SK-N-SH (cell line): ENCODE measurements at regions not wholly inside any gene's neighbourhood (a gene's known extent, or its start where the extent isn't known, plus 50 kb on each side); places are given as distances from the start of the nearest gene placed in this dataset.
A peak's percentile ranks its signal among the peaks of the same experiment; 100 is the strongest.

Source experiments
- CTCF ChIA-PET: fragments of 300-600, 350-600 bp; formaldehyde crosslinking; extraction: SDS; loops from one replicate; lab custom pipeline; 2021; lab: Yijun Ruan, JAX
- POLR2A ChIA-PET: fragments of 350-600 bp; sonication (Branson Sonifier 250); formaldehyde crosslinking; extraction: SDS; loops from one replicate; lab custom pipeline; 2020; ENCODE audit warnings: antibody characterized with exemption, inconsistent platforms; lab: Yijun Ruan, JAX
- DNase-seq: peaks from one replicate; pipeline ENCODE4 v3.0.0; 2012
- H2AFZ ChIP-seq: fragments of 200-600 bp; sonication (generic); 2 replicates; pipeline ENCODE4 v1.8.1; 2016; ENCODE audit warnings: antibody characterized with exemption, mild to moderate bottlenecking, low read depth
- H3F3A ChIP-seq: fragments of 200-600 bp; sonication (generic); replicated peaks from 2 replicates; pipeline ENCODE3; 2016; ENCODE audit warnings: antibody characterized with exemption, mild to moderate bottlenecking; ENCODE audit not compliant: insufficient read depth
- H3K27ac ChIP-seq, 2 experiments: fragments of 200-500 bp in 1 of 2; fragments of 200-600 bp in 1 of 2; sonication (Bioruptor generic) in 1 of 2; sonication (generic), shearing (Covaris generic) in 1 of 2; 2 replicates each; pipeline versions ENCODE4 v1.5.1 to v1.6.1; 2014 to 2016; ENCODE audit warnings: low read depth in 2 of 2, inconsistent platforms in 1 of 2, low read length in 1 of 2, mild to moderate bottlenecking in 1 of 2, mixed read lengths in 1 of 2
- H3K27me3 ChIP-seq: fragments of 200-600 bp; sonication (generic), shearing (Covaris generic); 2 replicates; pipeline ENCODE4 v1.6.1; 2016; ENCODE audit warnings: mixed run types; ENCODE audit not compliant: insufficient read depth
- H3K36me3 ChIP-seq, 2 experiments: fragments of 200-500 bp in 1 of 2; fragments of 200-600 bp in 1 of 2; sonication (Bioruptor generic) in 1 of 2; sonication (generic) in 1 of 2; replicated peaks in 1 of 2; 2 replicates each; pipeline versions ENCODE3 to v1.5.1; 2014 to 2016; ENCODE audit warnings: low read length in 1 of 2, mild to moderate bottlenecking in 1 of 2; ENCODE audit not compliant: insufficient read depth in 2 of 2, control insufficient read depth in 1 of 2
- H3K4me1 ChIP-seq, 2 experiments: fragments of 200-500 bp in 1 of 2; fragments of 200-600 bp in 1 of 2; sonication (Bioruptor generic) in 1 of 2; sonication (generic), shearing (Covaris generic) in 1 of 2; 2 replicates each; pipeline versions ENCODE4 v1.5.1 to v1.6.1; 2014 to 2016; ENCODE audit warnings: low read depth in 1 of 2, low read length in 1 of 2, mixed run types in 1 of 2; ENCODE audit not compliant: insufficient read depth in 2 of 2, control insufficient read depth in 1 of 2
- H3K4me2 ChIP-seq: fragments of 200-600 bp; sonication (generic), shearing (Covaris generic); 2 replicates; pipeline ENCODE4 v1.6.1; 2017; ENCODE audit warnings: mixed run types
- H3K4me3 ChIP-seq, 2 experiments: fragments of 200-500 bp in 1 of 2; fragments of 200-600 bp in 1 of 2; sonication (Bioruptor generic) in 1 of 2; sonication (generic), shearing (Covaris generic) in 1 of 2; 2 replicates each; pipeline versions ENCODE4 v1.5.1 to v1.8.1; 2014 to 2016; ENCODE audit warnings: low read depth in 2 of 2, inconsistent platforms in 1 of 2, low read length in 1 of 2, mild to moderate bottlenecking in 1 of 2, mixed read lengths in 1 of 2, moderate library complexity in 1 of 2
- H3K79me2 ChIP-seq: fragments of 200-600 bp; sonication (generic); 2 replicates; pipeline ENCODE4 v1.8.1; 2017; ENCODE audit warnings: mild to moderate bottlenecking; ENCODE audit not compliant: insufficient read depth
- H3K9ac ChIP-seq: fragments of 200-600 bp; sonication (generic); 2 replicates; pipeline ENCODE4 v1.6.1; 2017; ENCODE audit warnings: mixed run types
- H3K9me2 ChIP-seq: fragments of 200-600 bp; sonication (generic); 2 replicates; pipeline ENCODE4 v1.6.1; 2017; ENCODE audit warnings: mixed run types
- H3K9me3 ChIP-seq: fragments of 200-600 bp; sonication (generic); 2 replicates; pipeline ENCODE4 v1.6.1; 2017; ENCODE audit warnings: mixed run types, mild to moderate bottlenecking, moderate library complexity
- H4K20me1 ChIP-seq: fragments of 200-600 bp; sonication (generic); 2 replicates; pipeline ENCODE4 v1.6.1; 2017; ENCODE audit warnings: mild to moderate bottlenecking, mixed run types; ENCODE audit not compliant: insufficient read depth
- CHD2 ChIP-seq: fragments of 150-350 bp; IDR thresholded peaks from 2 replicates; pipeline ENCODE4 v1.6.1; 2018; ENCODE audit warnings: low read length; ENCODE audit not compliant: partially characterized antibody
- ELF1 ChIP-seq: IDR thresholded peaks from 2 replicates; pipeline ENCODE4 v1.4.0; 2012
- EP300 ChIP-seq, 2 experiments: IDR thresholded peaks; 2 replicates each; pipeline versions ENCODE4 v1.4.0 to v1.6.1; 2012; ENCODE audit warnings: borderline replicate concordance in 1 of 2, low read depth in 1 of 2, low read length in 1 of 2
- EZH2phosphoT487 ChIP-seq: fragments of 200-600 bp; sonication (generic); IDR thresholded peaks from 2 replicates; pipeline ENCODE4 v1.6.1; 2017; ENCODE audit warnings: low read depth, mixed run types, mild to moderate bottlenecking, antibody characterized with exemption, moderate library complexity, borderline replicate concordance
- FOSL2 ChIP-seq: IDR thresholded peaks from 2 replicates; pipeline ENCODE4 v1.4.0; 2012; ENCODE audit warnings: low read depth, mild to moderate bottlenecking, moderate library complexity, borderline replicate concordance
- FOXJ3 ChIP-seq: sonication (generic); formaldehyde crosslinking; IDR thresholded peaks from 2 replicates; pipeline ENCODE4 v1.5.1; 2020; ENCODE audit warnings: mild to moderate bottlenecking, missing genetic modification reagents
- GABPA ChIP-seq: IDR thresholded peaks from 2 replicates; pipeline ENCODE4 v1.4.0; 2012; ENCODE audit warnings: low read depth, mild to moderate bottlenecking
- GATA2 ChIP-seq: sonication (generic); formaldehyde crosslinking; IDR thresholded peaks from 2 replicates; pipeline ENCODE4 v1.5.0; 2020; ENCODE audit warnings: mild to moderate bottlenecking, missing genetic modification reagents
- JUND ChIP-seq: IDR thresholded peaks from 2 replicates; pipeline ENCODE4 v1.4.0; 2012
- NFIC ChIP-seq: IDR thresholded peaks from 2 replicates; pipeline ENCODE4 v1.4.0; 2012; ENCODE audit warnings: borderline replicate concordance
- RCOR1 ChIP-seq: fragments of 150-350 bp; IDR thresholded peaks from 2 replicates; pipeline ENCODE4 v1.6.1; 2017; ENCODE audit warnings: antibody characterized with exemption, low read length
- RFX5 ChIP-seq: IDR thresholded peaks from 2 replicates; pipeline ENCODE4 v1.6.1; 2012; ENCODE audit warnings: mild to moderate bottlenecking, improper control_type of control experiment, low read length
- RXRA ChIP-seq: IDR thresholded peaks from 2 replicates; pipeline ENCODE4 v1.4.0; 2012; ENCODE audit warnings: low read depth, mild to moderate bottlenecking, borderline replicate concordance
- SIN3A ChIP-seq: IDR thresholded peaks from 2 replicates; pipeline ENCODE4 v1.6.1; 2012; ENCODE audit warnings: low read depth, mild to moderate bottlenecking, low read length, moderate library complexity, borderline replicate concordance
- TCF12 ChIP-seq: IDR thresholded peaks from 2 replicates; pipeline ENCODE4 v1.4.0; 2012
- WGBS: methylation state at CpG from one replicate; pipeline ENCODE4 v1.1.6; 2017; ENCODE audit warnings: low lambda C conversion rate; 5-methylcytosine and 5-hydroxymethylcytosine counted together
- TF ChIP-seq, protein P1 (sequence below): IDR thresholded peaks from 2 replicates; pipeline ENCODE4 v1.4.0; 2012; ENCODE audit warnings: low read depth
- TF ChIP-seq, protein P2 (sequence below): fragments of 200-600 bp; sonication (generic); IDR thresholded peaks from 2 replicates; pipeline ENCODE4 v1.6.1; 2017; ENCODE audit warnings: antibody characterized with exemption, mild to moderate bottlenecking, moderate library complexity
- TF ChIP-seq, protein P3 (sequence below): IDR thresholded peaks from 2 replicates; pipeline ENCODE4 v1.4.0; 2012; ENCODE audit warnings: low read depth, borderline replicate concordance
- TF ChIP-seq, protein P4 (sequence below): IDR thresholded peaks from 2 replicates; pipeline ENCODE4 v1.6.1; 2012; ENCODE audit warnings: mild to moderate bottlenecking, low read depth, low read length, moderate library complexity
- TF ChIP-seq, protein P5 (sequence below): fragments of 150-350 bp; IDR thresholded peaks from 2 replicates; pipeline ENCODE4 v1.6.1; 2017; ENCODE audit warnings: antibody characterized with exemption, low read length, low read depth, borderline replicate concordance
- TF ChIP-seq, protein P6 (sequence below): IDR thresholded peaks from 2 replicates; pipeline ENCODE4 v1.4.0; 2012; ENCODE audit warnings: low read depth, borderline replicate concordance

DNA sequence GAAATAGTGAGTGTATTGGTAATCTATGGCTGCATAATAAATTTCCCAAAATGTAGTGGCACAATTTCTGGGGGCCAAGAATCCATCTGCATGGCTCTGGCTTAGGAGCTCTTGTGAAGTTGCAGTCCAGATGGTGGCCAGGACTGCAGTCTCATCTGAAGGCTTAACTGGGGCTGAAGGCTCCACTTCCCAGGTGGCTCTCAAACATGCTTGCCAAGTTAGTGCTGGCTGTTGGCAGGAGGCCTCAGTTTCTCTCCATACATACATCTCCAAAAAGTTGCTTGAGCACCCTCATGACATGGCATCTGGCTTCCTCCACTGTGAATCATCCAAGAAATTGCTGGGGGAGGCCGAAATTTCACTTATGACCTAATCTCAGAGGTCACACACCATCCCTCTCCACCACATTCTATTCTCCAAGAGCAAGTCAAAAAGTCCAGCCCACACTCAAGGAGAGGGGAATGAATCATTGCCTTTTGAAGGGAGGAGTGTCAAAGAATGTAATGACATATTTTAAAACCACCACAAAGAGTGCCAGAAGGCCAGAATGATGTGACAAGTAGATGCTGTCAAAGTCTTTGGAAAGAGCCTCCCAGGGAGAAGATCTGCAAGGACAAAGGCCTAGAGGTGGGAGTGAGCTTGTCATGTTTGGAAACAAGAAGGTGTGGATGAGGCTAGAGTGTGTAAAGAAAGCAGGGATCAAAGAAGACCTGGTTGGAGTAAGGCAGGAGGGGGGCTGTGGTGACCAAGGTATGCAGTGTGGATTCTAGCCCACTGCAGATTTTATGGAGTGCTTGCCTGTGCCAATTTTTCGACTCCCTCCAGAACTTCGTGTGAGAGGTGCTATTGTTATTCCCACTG is 566.2 kb downstream of the MIAT start:
- DNase-seq = no peak
- Histone ChIP-seq H4K20me1 (no peaks in the 10 kb centered on the region), H2AFZ (no peak overlapping the region), H3K9ac (no peak overlapping the region), H3K27ac (peak overlapping the region; percentile 4 to 88; a peak in 3 of 4 replicates), H3K4me2 (peak overlapping the region; percentile 47; the same call in 1 of the 2 replicates), H3K9me2 (no peaks in the 10 kb centered on the region), H3K79me2 (no peaks in the 10 kb centered on the region), H3K4me3 (no peak overlapping the region), H3K4me1 (peaks cover 5 to 22% of the 10 kb centered on the region in 2 experiments; a peak in 2 of 4 replicates), H3K9me3 (no peaks in the 10 kb centered on the region; the same call in 1 of the 2 replicates), H3F3A (peaks cover 6% of the 10 kb centered on the region), H3K36me3 (no peaks in the 10 kb centered on the region), H3K27me3 (no peaks in the 10 kb centered on the region)
- 44% methylated on average over 3 of the region's 3 CpGs for WGBS
- POLR2A ChIA-PET = interaction anchor here (0.8 kb wide), 1 partner anchor 23 kb away, joined by 3 read pairs; no protein-coding TSS in a partner anchor
- CTCF ChIA-PET = interaction anchor here (1.2 kb wide), 1 partner anchor 10 kb away, joined by 4 read pairs; no protein-coding TSS in a partner anchor
- 0 out of 4 replicates have a peak, but pooled peaks of 1 of the 2 experiments have one; percentile 17 for TF ChIP-seq EP300 (IDR thresholded peaks at IDR 0.05; ENCODE audit: borderline replicate concordance in 1 of 2, low read depth in 1 of 2, low read length in 1 of 2)
- TF ChIP-seq RCOR1 = no peak
- TF ChIP-seq, protein P1, sequence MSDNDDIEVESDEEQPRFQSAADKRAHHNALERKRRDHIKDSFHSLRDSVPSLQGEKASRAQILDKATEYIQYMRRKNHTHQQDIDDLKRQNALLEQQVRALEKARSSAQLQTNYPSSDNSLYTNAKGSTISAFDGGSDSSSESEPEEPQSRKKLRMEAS = no peak
- TF ChIP-seq, protein P2, sequence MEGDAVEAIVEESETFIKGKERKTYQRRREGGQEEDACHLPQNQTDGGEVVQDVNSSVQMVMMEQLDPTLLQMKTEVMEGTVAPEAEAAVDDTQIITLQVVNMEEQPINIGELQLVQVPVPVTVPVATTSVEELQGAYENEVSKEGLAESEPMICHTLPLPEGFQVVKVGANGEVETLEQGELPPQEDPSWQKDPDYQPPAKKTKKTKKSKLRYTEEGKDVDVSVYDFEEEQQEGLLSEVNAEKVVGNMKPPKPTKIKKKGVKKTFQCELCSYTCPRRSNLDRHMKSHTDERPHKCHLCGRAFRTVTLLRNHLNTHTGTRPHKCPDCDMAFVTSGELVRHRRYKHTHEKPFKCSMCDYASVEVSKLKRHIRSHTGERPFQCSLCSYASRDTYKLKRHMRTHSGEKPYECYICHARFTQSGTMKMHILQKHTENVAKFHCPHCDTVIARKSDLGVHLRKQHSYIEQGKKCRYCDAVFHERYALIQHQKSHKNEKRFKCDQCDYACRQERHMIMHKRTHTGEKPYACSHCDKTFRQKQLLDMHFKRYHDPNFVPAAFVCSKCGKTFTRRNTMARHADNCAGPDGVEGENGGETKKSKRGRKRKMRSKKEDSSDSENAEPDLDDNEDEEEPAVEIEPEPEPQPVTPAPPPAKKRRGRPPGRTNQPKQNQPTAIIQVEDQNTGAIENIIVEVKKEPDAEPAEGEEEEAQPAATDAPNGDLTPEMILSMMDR = no peak
- no peak for TF ChIP-seq GABPA
- TF ChIP-seq, protein P3, sequence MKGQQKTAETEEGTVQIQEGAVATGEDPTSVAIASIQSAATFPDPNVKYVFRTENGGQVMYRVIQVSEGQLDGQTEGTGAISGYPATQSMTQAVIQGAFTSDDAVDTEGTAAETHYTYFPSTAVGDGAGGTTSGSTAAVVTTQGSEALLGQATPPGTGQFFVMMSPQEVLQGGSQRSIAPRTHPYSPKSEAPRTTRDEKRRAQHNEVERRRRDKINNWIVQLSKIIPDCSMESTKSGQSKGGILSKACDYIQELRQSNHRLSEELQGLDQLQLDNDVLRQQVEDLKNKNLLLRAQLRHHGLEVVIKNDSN = no peak
- TF ChIP-seq GATA2 = no peak
- TF ChIP-seq, protein P4, sequence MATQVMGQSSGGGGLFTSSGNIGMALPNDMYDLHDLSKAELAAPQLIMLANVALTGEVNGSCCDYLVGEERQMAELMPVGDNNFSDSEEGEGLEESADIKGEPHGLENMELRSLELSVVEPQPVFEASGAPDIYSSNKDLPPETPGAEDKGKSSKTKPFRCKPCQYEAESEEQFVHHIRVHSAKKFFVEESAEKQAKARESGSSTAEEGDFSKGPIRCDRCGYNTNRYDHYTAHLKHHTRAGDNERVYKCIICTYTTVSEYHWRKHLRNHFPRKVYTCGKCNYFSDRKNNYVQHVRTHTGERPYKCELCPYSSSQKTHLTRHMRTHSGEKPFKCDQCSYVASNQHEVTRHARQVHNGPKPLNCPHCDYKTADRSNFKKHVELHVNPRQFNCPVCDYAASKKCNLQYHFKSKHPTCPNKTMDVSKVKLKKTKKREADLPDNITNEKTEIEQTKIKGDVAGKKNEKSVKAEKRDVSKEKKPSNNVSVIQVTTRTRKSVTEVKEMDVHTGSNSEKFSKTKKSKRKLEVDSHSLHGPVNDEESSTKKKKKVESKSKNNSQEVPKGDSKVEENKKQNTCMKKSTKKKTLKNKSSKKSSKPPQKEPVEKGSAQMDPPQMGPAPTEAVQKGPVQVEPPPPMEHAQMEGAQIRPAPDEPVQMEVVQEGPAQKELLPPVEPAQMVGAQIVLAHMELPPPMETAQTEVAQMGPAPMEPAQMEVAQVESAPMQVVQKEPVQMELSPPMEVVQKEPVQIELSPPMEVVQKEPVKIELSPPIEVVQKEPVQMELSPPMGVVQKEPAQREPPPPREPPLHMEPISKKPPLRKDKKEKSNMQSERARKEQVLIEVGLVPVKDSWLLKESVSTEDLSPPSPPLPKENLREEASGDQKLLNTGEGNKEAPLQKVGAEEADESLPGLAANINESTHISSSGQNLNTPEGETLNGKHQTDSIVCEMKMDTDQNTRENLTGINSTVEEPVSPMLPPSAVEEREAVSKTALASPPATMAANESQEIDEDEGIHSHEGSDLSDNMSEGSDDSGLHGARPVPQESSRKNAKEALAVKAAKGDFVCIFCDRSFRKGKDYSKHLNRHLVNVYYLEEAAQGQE = no peak
- TF ChIP-seq NFIC = no peak; the same call in 1 of the 2 replicates
- no peak for TF ChIP-seq EZH2phosphoT487
- no peak for TF ChIP-seq SIN3A
- TF ChIP-seq RXRA = 0 out of 2 replicates have a peak, but pooled peaks have one; percentile 28
- no peak for TF ChIP-seq RFX5
- TF ChIP-seq, protein P5, sequence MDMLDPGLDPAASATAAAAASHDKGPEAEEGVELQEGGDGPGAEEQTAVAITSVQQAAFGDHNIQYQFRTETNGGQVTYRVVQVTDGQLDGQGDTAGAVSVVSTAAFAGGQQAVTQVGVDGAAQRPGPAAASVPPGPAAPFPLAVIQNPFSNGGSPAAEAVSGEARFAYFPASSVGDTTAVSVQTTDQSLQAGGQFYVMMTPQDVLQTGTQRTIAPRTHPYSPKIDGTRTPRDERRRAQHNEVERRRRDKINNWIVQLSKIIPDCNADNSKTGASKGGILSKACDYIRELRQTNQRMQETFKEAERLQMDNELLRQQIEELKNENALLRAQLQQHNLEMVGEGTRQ = no peak
- TF ChIP-seq, protein P6, sequence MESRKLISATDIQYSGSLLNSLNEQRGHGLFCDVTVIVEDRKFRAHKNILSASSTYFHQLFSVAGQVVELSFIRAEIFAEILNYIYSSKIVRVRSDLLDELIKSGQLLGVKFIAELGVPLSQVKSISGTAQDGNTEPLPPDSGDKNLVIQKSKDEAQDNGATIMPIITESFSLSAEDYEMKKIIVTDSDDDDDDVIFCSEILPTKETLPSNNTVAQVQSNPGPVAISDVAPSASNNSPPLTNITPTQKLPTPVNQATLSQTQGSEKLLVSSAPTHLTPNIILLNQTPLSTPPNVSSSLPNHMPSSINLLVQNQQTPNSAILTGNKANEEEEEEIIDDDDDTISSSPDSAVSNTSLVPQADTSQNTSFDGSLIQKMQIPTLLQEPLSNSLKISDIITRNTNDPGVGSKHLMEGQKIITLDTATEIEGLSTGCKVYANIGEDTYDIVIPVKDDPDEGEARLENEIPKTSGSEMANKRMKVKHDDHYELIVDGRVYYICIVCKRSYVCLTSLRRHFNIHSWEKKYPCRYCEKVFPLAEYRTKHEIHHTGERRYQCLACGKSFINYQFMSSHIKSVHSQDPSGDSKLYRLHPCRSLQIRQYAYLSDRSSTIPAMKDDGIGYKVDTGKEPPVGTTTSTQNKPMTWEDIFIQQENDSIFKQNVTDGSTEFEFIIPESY = no peak
- no peak for TF ChIP-seq FOXJ3 (CRISPR knock-in tag)
- TF ChIP-seq JUND = no peak
- TF ChIP-seq TCF12 = peak; percentile 42
- peak; percentile 30; the same call in 1 of the 2 replicates for TF ChIP-seq FOSL2
- TF ChIP-seq CHD2 = no peak
- TF ChIP-seq ELF1 = no peak
